Ascending aorta (tissue), 2 donors: ENCODE measurements at regions not wholly inside any gene's neighbourhood (a gene's known extent, or its start where the extent isn't known, plus 50 kb on each side); places are given as distances from the start of the nearest gene placed in this dataset.
"Not testable (repeated sequence)": the region's sequence is repeated elsewhere in the genome, so short reads cannot be mapped to it uniquely, and the experiment has no call there.

Experiments
- DNase-seq, 2 donors: peaks; one replicate each; pipeline ENCODE4 v3.0.0-alpha.2; 2019; ENCODE audit warnings: low spot score in 2 of 2
- H3K27ac ChIP-seq, 2 donors: fragments of 200-600 bp; sonication (generic); one replicate each; pipeline ENCODE4 v1.5.1; 2016 to 2017; ENCODE audit warnings: mild to moderate bottlenecking in 1 of 2
- H3K27me3 ChIP-seq: fragments of 200-600 bp; sonication (generic); one replicate; pipeline ENCODE4 v1.5.1; 2017
- H3K36me3 ChIP-seq, 2 donors: fragments of 200-600 bp; sonication (generic); one replicate each; pipeline ENCODE4 v1.5.1; 2016
- H3K4me1 ChIP-seq, 2 donors: fragments of 200-600 bp; sonication (generic); one replicate each; pipeline ENCODE4 v1.5.1; 2016 to 2017; ENCODE audit warnings: mild to moderate bottlenecking in 1 of 2
- H3K4me3 ChIP-seq, 2 donors: fragments of 200-600 bp; sonication (generic); one replicate each; pipeline ENCODE4 v1.5.1; 2016 to 2017; ENCODE audit warnings: mild to moderate bottlenecking in 1 of 2
- H3K9me3 ChIP-seq, 2 donors: fragments of 200-600 bp; sonication (generic); one replicate each; pipeline ENCODE4 v1.5.1; 2016
- intact Hi-C: fragments of 100-400 bp; cut with DNase I; formaldehyde crosslinking; loops from one replicate; pipeline ENCODE4 v1.15.1; 2023
- TF ChIP-seq, protein P1 (sequence below), 3 experiments: fragments of 200-600 bp in 2 of 3; fragments of 450-650 bp in 1 of 3; sonication (generic) in 2 of 3; IDR thresholded peaks; one replicate each; pipeline ENCODE4 v1.5.1; 2016 to 2019; ENCODE audit warnings: antibody characterized with exemption in 3 of 3, mild to moderate bottlenecking in 1 of 3, moderate library complexity in 1 of 3

DNA sequence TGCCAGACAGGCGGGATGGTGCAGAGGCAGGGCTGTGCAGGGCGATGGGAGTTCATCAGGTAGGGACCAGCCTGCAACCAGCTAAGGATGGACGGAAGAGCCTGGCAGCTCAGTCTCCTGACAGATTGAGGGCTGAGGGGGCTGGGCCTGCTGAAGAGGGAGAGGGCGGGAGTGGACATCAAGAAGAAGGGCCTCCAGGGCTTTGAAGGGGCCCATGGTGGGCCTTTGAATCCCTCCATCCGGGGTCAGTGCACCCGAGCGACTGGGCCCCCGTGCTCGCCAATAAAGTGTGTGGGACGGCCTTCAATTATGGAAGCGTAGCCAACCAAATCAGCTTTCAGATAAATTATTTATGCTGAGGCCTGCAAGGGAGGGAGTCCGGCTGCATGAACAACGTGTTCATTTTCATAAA is 431.2 kb downstream of the RPS24 start:
- intact Hi-C loops: no loop called here
- Histone ChIP-seq H3K36me3 (no peaks in the 10 kb centered on the region), H3K4me1 (no peaks in the 10 kb centered on the region), H3K4me3 (no peak overlapping the region), H3K27me3 (no peaks in the 10 kb centered on the region), H3K9me3 (no peaks in the 10 kb centered on the region), H3K27ac (no peak overlapping the region)
- no peak for DNase-seq
- TF ChIP-seq, protein P1, sequence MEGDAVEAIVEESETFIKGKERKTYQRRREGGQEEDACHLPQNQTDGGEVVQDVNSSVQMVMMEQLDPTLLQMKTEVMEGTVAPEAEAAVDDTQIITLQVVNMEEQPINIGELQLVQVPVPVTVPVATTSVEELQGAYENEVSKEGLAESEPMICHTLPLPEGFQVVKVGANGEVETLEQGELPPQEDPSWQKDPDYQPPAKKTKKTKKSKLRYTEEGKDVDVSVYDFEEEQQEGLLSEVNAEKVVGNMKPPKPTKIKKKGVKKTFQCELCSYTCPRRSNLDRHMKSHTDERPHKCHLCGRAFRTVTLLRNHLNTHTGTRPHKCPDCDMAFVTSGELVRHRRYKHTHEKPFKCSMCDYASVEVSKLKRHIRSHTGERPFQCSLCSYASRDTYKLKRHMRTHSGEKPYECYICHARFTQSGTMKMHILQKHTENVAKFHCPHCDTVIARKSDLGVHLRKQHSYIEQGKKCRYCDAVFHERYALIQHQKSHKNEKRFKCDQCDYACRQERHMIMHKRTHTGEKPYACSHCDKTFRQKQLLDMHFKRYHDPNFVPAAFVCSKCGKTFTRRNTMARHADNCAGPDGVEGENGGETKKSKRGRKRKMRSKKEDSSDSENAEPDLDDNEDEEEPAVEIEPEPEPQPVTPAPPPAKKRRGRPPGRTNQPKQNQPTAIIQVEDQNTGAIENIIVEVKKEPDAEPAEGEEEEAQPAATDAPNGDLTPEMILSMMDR (IDR thresholded peaks at IDR 0.05): no peak

DNA sequence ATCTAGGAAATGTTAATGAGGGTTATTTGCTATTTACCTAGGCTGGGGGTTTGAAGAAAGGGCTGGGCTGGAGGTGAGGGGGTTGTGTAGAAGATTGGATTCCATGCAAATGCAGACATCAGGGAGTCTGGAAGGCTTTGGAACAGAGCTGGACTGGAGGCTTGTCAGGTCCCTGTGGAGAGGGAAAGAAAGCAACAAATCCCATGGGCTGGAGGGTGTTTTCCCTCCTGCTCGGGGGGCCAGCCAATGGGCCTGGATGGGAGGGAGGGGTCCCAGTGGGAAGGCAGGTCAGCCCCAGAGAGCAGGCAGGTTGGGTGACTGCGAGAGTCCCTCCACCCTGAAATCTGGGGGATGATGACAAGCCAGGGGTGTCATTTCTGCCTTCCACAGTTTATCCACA is 431.8 kb downstream of the RPS24 start:
- H3K27me3 ChIP-seq: no peaks in the 10 kb centered on the region
- DNase-seq: no peak
- H3K27ac ChIP-seq: no peak overlapping the region
- H3K36me3 ChIP-seq: no peaks in the 10 kb centered on the region
- H3K9me3 ChIP-seq: no peaks in the 10 kb centered on the region
- H3K4me3 ChIP-seq: no peak overlapping the region
- intact Hi-C loops: no loop called here
- H3K4me1 ChIP-seq: no peaks in the 10 kb centered on the region
- TF ChIP-seq, protein P1 (IDR thresholded peaks at IDR 0.05): no peak

DNA sequence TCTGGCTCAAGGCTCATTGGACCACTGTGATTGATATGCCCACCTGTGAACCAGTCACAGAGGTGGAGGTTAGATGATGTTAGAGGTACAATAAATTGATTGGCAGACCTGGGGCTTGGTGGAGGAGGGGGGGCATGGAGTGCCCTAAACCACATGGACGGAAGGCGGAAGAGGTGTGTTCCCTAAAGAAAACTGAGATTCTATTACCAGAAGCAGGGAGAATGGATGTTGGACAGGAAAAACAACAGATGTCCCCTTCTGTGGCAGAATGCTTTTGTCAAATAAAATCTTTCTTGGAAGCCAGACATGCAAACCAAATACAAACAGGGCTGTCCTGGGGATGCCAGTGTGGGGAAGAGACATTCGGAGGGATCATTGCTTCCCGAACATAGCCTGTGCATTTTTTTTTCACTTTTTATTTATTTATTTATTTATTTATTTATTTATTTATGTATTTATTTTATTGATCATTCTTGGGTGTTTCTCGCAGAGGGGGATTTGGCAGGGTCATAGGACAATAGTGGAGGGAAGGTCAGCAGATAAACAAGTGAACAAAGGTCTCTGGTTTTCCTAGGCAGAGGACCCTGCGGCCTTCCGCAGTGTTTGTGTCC is 433.9 kb downstream of the RPS24 start:
- H3K4me3 ChIP-seq: no peak overlapping the region
- H3K27me3 ChIP-seq: no peaks in the 10 kb centered on the region
- H3K9me3 ChIP-seq: no peaks in the 10 kb centered on the region
- no peaks in the 10 kb centered on the region for H3K4me1 ChIP-seq
- H3K36me3 ChIP-seq: no peaks in the 10 kb centered on the region
- no peak for DNase-seq
- intact Hi-C loops: no loop called here
- no peak overlapping the region for H3K27ac ChIP-seq
- TF ChIP-seq, protein P1 (IDR thresholded peaks at IDR 0.05): no peak

DNA sequence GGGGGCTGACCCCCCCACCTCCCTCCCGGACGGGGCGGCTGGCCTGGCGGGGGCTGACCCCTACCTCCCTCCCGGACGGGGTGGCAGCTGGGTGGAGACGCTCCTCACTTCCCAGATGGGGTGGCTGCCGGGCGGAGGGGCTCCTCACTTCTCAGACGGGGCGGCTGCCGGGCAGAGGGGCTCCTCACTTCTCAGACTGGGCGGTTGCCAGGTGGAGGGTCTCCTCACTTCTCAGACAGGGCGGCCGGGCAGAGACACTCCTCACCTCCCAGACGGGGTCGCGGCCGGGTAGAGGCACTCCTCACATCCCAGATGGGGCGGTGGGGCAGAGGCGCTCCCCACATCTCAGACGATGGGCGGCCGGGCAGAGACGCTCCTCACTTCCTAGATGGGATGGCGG is 435.1 kb downstream of the RPS24 start:
- H3K4me3 ChIP-seq, H3K9me3 ChIP-seq, H3K4me1 ChIP-seq, intact Hi-C loops, H3K27ac ChIP-seq, H3K27me3 ChIP-seq, H3K36me3 ChIP-seq, DNase-seq: not testable (repeated sequence)

DNA sequence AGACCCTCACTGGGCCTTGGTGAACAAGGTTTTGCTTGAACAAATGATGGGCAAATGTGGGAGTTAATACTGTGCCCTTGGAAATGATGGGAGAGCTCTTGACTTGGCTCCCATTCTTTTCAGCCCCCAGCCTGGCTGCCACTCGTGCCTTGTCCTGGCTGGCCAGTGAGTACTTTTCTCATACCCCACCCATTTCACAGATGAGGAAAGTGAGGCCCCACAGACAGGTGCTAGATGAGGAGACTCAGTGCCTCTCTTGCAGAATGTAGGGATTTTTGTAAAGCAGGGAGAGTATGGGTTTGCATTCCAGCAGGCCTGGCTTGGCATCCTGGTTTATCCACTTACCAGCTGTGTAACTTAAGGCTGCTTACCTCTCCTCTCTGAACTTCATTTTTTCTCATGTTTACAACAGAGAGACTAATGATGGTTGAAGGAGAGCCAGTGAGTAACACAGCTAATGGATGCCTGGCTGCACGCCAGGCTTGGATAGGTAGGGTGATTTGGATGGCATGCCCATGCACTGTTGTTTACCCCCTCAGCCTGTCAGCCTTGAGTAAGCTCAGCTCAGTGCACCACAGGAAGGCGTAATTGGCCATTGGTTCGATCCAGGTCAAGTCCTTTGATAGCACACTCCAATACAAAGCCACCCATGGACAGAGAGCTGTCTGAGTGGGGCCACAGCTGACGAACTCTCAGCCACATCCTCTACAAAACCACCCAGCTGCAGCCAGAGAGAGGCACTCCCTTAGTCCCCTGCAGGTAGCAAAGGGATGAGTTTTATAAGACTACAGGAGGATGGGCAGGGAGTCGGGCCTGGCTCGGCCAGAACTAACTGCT is 436.8 kb downstream of the RPS24 start:
- intact Hi-C loops: no loop called here
- no peak overlapping the region for H3K27ac ChIP-seq

DNA sequence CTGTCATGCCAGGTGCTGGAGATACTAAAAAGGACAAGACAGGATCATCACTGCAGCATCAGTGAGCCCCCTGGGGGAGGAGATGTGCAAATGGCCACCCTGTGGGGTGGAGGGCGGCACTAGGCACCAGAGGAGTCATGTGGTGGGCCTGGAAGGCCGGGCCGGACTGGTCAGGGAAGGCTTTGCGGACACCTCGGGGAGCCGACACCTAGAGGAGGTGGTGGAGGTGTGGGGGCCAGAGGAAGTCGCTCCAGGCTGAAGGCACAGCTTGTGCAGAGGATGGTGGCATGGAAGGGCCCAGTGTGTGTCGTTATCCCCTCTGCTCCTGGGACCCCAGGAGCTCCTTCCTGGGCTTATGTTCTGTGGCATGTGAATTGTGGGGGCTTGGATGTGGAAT is 437.7 kb downstream of the RPS24 start:
- Histone ChIP-seq H3K4me3 (no peak overlapping the region), H3K27me3 (no peaks in the 10 kb centered on the region), H3K36me3 (no peaks in the 10 kb centered on the region), H3K27ac (no peak overlapping the region), H3K9me3 (no peaks in the 10 kb centered on the region), H3K4me1 (no peaks in the 10 kb centered on the region)
- intact Hi-C loops: no loop called here
- DNase-seq: no peak
- TF ChIP-seq, protein P1 (IDR thresholded peaks at IDR 0.05): no peak

More for the DNA sequence above, 436.8 kb downstream of the RPS24 start:
- TF ChIP-seq, protein P1 (IDR thresholded peaks at IDR 0.05): no peak
- Histone ChIP-seq H3K4me3 (no peak overlapping the region), H3K27me3 (no peaks in the 10 kb centered on the region), H3K36me3 (no peaks in the 10 kb centered on the region), H3K4me1 (no peaks in the 10 kb centered on the region), H3K9me3 (no peaks in the 10 kb centered on the region)
- no peak for DNase-seq
